Natural killer cell (primary cell): ENCODE measurements at regions not wholly inside any gene's neighbourhood (a gene's known extent, or its start where the extent isn't known, plus 50 kb on each side); places are given as distances from the start of the nearest gene placed in this dataset.

Experiments
- ATAC-seq, 3 donors: fragments of 150-1000 bp in 2 of 3; fragments of 200-7000 bp in 1 of 3; cut with Tn5 transposase; 1 replicate in 1 of 3; 2 replicates in 2 of 3; pipeline ENCODE4 v1.10.0; 2021; ENCODE audit warnings: mild to moderate bottlenecking in 2 of 3, moderate library complexity in 2 of 3
- DNase-seq, 2 donors: peaks; one replicate each; pipeline versions ENCODE4 v3.0.0 to v3.0.0-alpha.2; 2013 to 2021; ENCODE audit warnings: mixed read lengths in 1 of 2
- H3K27ac ChIP-seq: one replicate; pipeline ENCODE4 v1.5.1; 2013; ENCODE audit warnings: mild to moderate bottlenecking, low read length
- H3K27me3 ChIP-seq: one replicate; pipeline ENCODE4 v1.6.1; 2013; ENCODE audit warnings: low read length; ENCODE audit not compliant: control insufficient read depth, insufficient read depth
- H3K36me3 ChIP-seq: one replicate; pipeline ENCODE4 v1.6.1; 2013; ENCODE audit warnings: low read length; ENCODE audit not compliant: control insufficient read depth, insufficient read depth
- H3K4me1 ChIP-seq: one replicate; pipeline ENCODE4 v1.6.1; 2013; ENCODE audit warnings: low read length; ENCODE audit not compliant: control insufficient read depth, insufficient read depth
- H3K4me3 ChIP-seq: one replicate; pipeline ENCODE4 v1.5.1; 2013; ENCODE audit warnings: low read length
- H3K9me3 ChIP-seq: one replicate; pipeline ENCODE4 v1.6.1; 2013; ENCODE audit warnings: low read length; ENCODE audit not compliant: control insufficient read depth, insufficient read depth
- H3K27ac Mint-ChIP-seq, 2 donors: one replicate each; pipeline ENCODE4 v1.8.0; 2022; ENCODE audit warnings: mild to moderate bottlenecking in 2 of 2, mixed read lengths in 2 of 2, moderate library complexity in 1 of 2
- H3K27me3 Mint-ChIP-seq, 2 donors: one replicate each; pipeline ENCODE4 v1.8.0; 2022; ENCODE audit warnings: low read depth in 2 of 2, mixed read lengths in 2 of 2
- H3K36me3 Mint-ChIP-seq: one replicate; pipeline ENCODE4 v1.8.0; 2022; ENCODE audit warnings: mixed read lengths
- H3K4me1 Mint-ChIP-seq, 2 donors: one replicate each; pipeline ENCODE4 v1.8.0; 2022; ENCODE audit warnings: mixed read lengths in 2 of 2
- H3K4me3 Mint-ChIP-seq: one replicate; pipeline ENCODE4 v1.8.0; 2022; ENCODE audit warnings: mild to moderate bottlenecking, moderate library complexity, mixed read lengths
- H3K9me3 Mint-ChIP-seq, 2 donors: one replicate each; pipeline ENCODE4 v1.8.0; 2022; ENCODE audit warnings: mixed read lengths in 2 of 2
- CTCF ChIP-seq: fragments of 200-600 bp; IDR thresholded peaks from one replicate; pipeline ENCODE4 v1.8.0; 2022; ENCODE audit warnings: antibody characterized with exemption
- WGBS: methylation state at CpG from one replicate; pipeline ENCODE4 v1.1.7; 2013; ENCODE audit warnings: missing lambda C conversion rate; ENCODE audit not compliant: insufficient coverage; 5-methylcytosine and 5-hydroxymethylcytosine counted together
- intact Hi-C: fragments of 100-400 bp; cut with micrococcal nuclease; formaldehyde crosslinking; loops from one replicate; pipeline ENCODE4 v1.14.2; 2022

- ATAC-seq (no peak), DNase-seq (no peak)
- Histone ChIP-seq H3K4me1 (no peaks in the 10 kb centered on the region), H3K4me3 (no peak overlapping the region), H3K27ac (no peak overlapping the region), H3K9me3 (no peaks in the 10 kb centered on the region), H3K27me3 (no peaks in the 10 kb centered on the region), H3K36me3 (no peaks in the 10 kb centered on the region)
- no peaks in the 10 kb centered on the region for H3K4me1 Mint-ChIP-seq
- no peak for TF ChIP-seq CTCF
- no peak overlapping the region for H3K4me3 Mint-ChIP-seq
- no peaks in the 10 kb centered on the region for H3K27me3 Mint-ChIP-seq
- peaks cover 4 to 7% of the 10 kb centered on the region in 2 donors for H3K9me3 Mint-ChIP-seq
- H3K36me3 Mint-ChIP-seq: no peaks in the 10 kb centered on the region
- no peak overlapping the region for H3K27ac Mint-ChIP-seq
- 81% methylated on average over 1 of the region's 2 CpGs for WGBS
- intact Hi-C loops: no loop called here
Observed at GRCh38 chr9:103942200-103942599, 151.9 kb upstream of the SMC2 start.

- Mint-ChIP-seq H3K9me3 (peaks cover 4 to 7% of the 10 kb centered on the region in 2 donors), H3K27me3 (no peaks in the 10 kb centered on the region), H3K4me1 (no peaks in the 10 kb centered on the region), H3K27ac (no peak overlapping the region), H3K4me3 (no peak overlapping the region), H3K36me3 (no peaks in the 10 kb centered on the region)
- no peak for TF ChIP-seq CTCF
- intact Hi-C loops: no loop called here
- DNase-seq (no peak), ATAC-seq (no peak)
- no peak overlapping the region for H3K4me3 ChIP-seq
- H3K27ac ChIP-seq: no peak overlapping the region
- 100% methylated on average over 1 of the region's 1 CpG for WGBS
- no peaks in the 10 kb centered on the region for H3K36me3 ChIP-seq
- H3K9me3 ChIP-seq: no peaks in the 10 kb centered on the region
- no peaks in the 10 kb centered on the region for H3K27me3 ChIP-seq
- H3K4me1 ChIP-seq: no peaks in the 10 kb centered on the region
Observed at GRCh38 chr9:103942651-103943050, 151.5 kb upstream of the SMC2 start.

- Histone ChIP-seq H3K9me3 (no peaks in the 10 kb centered on the region), H3K27ac (no peak overlapping the region), H3K27me3 (no peaks in the 10 kb centered on the region), H3K36me3 (no peaks in the 10 kb centered on the region), H3K4me3 (no peak overlapping the region), H3K4me1 (no peaks in the 10 kb centered on the region)
- H3K4me1 Mint-ChIP-seq: no peaks in the 10 kb centered on the region
- intact Hi-C loops: no loop called here
- H3K36me3 Mint-ChIP-seq: no peaks in the 10 kb centered on the region
- H3K9me3 Mint-ChIP-seq: peaks cover 9 to 18% of the 10 kb centered on the region in 2 donors
- H3K27ac Mint-ChIP-seq: no peak overlapping the region
- H3K4me3 Mint-ChIP-seq: no peak overlapping the region
- TF ChIP-seq CTCF: no peak
- DNase-seq: no peak
- no peak for ATAC-seq
- H3K27me3 Mint-ChIP-seq: no peaks in the 10 kb centered on the region
Observed at GRCh38 chr9:103949096-103949495, 145.0 kb upstream of the SMC2 start.

GRCh38 chr9:103977163-103977562 is 116.9 kb upstream of the SMC2 start:
- intact Hi-C loops: no loop called here
- H3K36me3 ChIP-seq: no peaks in the 10 kb centered on the region
- no peak overlapping the region for H3K27ac Mint-ChIP-seq
- peaks cover 2 to 9% of the 10 kb centered on the region in 2 donors for H3K9me3 Mint-ChIP-seq
- WGBS: 75% methylated on average over 1 of the region's 3 CpGs
- no peaks in the 10 kb centered on the region for H3K4me1 ChIP-seq
- H3K27ac ChIP-seq: no peak overlapping the region
- H3K27me3 ChIP-seq: no peaks in the 10 kb centered on the region
- no peaks in the 10 kb centered on the region for H3K36me3 Mint-ChIP-seq
- H3K4me3 Mint-ChIP-seq: no peak overlapping the region
- no peaks in the 10 kb centered on the region for H3K4me1 Mint-ChIP-seq
- ATAC-seq (no peak), DNase-seq (no peak)
- H3K4me3 ChIP-seq: no peak overlapping the region
- H3K9me3 ChIP-seq: no peaks in the 10 kb centered on the region
- TF ChIP-seq CTCF: no peak
- H3K27me3 Mint-ChIP-seq: no peaks in the 10 kb centered on the region
